ENCODE measurements at regions not wholly inside any gene's neighbourhood (a gene's known extent, or its start where the extent isn't known, plus 50 kb on each side); places are given as distances from the start of the nearest gene placed in this dataset.

- Histone ChIP-seq H3K4me1 (ENCODE audit: control insufficient read depth in 1 of 2, low read depth in 2 of 2) (no peaks in the 10 kb centered on the region), H3K36me3 (no peaks in the 10 kb centered on the region), H3K9me3 (no peaks in the 10 kb centered on the region), H3K4me3 (no peak overlapping the region), H3K27me3 (replicated peaks; ENCODE audit: insufficient read depth) (no peaks in the 10 kb centered on the region), H3K27ac (no peak overlapping the region)
- TF ChIP-seq, protein P1, sequence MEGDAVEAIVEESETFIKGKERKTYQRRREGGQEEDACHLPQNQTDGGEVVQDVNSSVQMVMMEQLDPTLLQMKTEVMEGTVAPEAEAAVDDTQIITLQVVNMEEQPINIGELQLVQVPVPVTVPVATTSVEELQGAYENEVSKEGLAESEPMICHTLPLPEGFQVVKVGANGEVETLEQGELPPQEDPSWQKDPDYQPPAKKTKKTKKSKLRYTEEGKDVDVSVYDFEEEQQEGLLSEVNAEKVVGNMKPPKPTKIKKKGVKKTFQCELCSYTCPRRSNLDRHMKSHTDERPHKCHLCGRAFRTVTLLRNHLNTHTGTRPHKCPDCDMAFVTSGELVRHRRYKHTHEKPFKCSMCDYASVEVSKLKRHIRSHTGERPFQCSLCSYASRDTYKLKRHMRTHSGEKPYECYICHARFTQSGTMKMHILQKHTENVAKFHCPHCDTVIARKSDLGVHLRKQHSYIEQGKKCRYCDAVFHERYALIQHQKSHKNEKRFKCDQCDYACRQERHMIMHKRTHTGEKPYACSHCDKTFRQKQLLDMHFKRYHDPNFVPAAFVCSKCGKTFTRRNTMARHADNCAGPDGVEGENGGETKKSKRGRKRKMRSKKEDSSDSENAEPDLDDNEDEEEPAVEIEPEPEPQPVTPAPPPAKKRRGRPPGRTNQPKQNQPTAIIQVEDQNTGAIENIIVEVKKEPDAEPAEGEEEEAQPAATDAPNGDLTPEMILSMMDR (IDR thresholded peaks at IDR 0.05): no peak
- ATAC-seq (ENCODE audit: insufficient number of reproducible peaks, low FRiP score, low read depth): no peak
- no peak for DNase-seq (ENCODE audit: low spot score)
Measured at GRCh38 chr5:56763711-56764466, 51.5 kb upstream of the MAP3K1 start.

- DNase-seq (ENCODE audit: low spot score) (no peak), ATAC-seq (ENCODE audit: insufficient number of reproducible peaks, low FRiP score, low read depth) (no peak)
- Histone ChIP-seq H3K9me3 (no peaks in the 10 kb centered on the region), H3K4me1 (ENCODE audit: control insufficient read depth in 1 of 2, low read depth in 2 of 2) (no peaks in the 10 kb centered on the region), H3K4me3 (no peak overlapping the region), H3K36me3 (no peaks in the 10 kb centered on the region), H3K27ac (no peak overlapping the region), H3K27me3 (replicated peaks; ENCODE audit: insufficient read depth) (no peaks in the 10 kb centered on the region)
- TF ChIP-seq, protein P1 (IDR thresholded peaks at IDR 0.05): no peak
Measured at GRCh38 chr5:56763182-56763581, 52.2 kb upstream of the MAP3K1 start.

DNA sequence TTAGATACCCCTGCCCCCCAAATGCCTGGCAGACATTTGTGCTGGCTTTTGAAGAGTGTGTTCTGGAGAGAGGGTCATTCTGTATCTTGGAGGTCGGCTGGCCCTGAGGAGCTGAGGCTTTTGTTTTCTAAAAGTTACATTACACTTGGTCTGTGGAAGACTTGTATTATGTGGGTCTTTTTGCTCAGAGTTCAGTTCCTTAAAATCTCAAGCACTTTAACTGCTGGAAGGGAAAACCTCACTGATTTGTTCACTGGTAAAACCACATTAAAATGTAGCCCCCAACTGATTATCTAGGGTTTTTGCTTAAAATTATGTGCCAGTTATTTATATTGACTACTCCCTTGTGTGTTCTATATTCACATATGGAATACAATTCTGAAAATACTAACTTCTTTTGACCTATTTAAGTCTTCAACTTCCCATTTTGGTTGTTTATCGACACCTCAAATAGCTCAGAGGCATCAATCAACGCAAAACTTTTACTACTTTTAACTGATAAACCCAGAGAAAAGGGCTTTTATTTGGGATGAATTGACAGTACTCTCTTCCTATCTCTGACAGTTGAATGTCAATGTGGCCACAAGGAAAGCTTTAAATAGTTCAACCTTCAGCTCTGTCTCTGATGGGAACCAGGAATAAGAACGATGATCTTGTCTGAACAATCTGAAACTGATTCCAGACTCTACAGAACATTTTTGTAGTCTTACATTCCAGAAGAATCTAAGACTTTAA, 54.0 kb upstream of the MAP3K1 start:
- Histone ChIP-seq H3K4me3 (no peak overlapping the region), H3K9me3 (no peaks in the 10 kb centered on the region), H3K36me3 (no peaks in the 10 kb centered on the region), H3K4me1 (ENCODE audit: control insufficient read depth in 1 of 2, low read depth in 2 of 2) (no peaks in the 10 kb centered on the region), H3K27ac (no peak overlapping the region), H3K27me3 (replicated peaks; ENCODE audit: insufficient read depth) (no peaks in the 10 kb centered on the region)
- TF ChIP-seq, protein P1 (IDR thresholded peaks at IDR 0.05): no peak
- DNase-seq (ENCODE audit: low spot score) (no peak), ATAC-seq (ENCODE audit: insufficient number of reproducible peaks, low FRiP score, low read depth) (no peak)

DNA sequence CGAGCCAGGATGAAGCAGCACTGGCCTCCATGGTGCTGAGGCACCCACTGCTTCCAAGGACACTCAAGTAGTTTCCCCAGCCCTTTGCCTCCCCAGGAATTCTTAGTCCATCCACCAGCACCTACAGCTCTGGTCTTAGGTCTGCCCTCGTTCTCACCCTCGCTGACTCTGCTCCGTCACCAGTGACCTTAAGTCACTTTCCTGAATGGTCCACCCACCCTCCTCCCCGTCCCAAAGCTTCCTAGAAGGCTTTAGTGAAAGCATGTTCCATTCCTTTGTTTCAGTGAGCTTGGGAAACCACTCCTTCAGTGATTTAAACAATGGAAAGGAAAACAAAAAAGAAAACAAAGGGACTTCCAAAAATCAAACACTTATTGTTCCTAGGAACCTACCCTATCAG, 54.6 kb upstream of the MAP3K1 start:
- DNase-seq (ENCODE audit: low spot score): no peak
- TF ChIP-seq, protein P1 (IDR thresholded peaks at IDR 0.05): no peak
- Histone ChIP-seq H3K27ac (no peak overlapping the region), H3K36me3 (no peaks in the 10 kb centered on the region), H3K9me3 (no peaks in the 10 kb centered on the region), H3K27me3 (replicated peaks; ENCODE audit: insufficient read depth) (no peaks in the 10 kb centered on the region), H3K4me3 (no peak overlapping the region), H3K4me1 (ENCODE audit: control insufficient read depth in 1 of 2, low read depth in 2 of 2) (no peaks in the 10 kb centered on the region)
- ATAC-seq (ENCODE audit: insufficient number of reproducible peaks, low FRiP score, low read depth): no peak

DNA sequence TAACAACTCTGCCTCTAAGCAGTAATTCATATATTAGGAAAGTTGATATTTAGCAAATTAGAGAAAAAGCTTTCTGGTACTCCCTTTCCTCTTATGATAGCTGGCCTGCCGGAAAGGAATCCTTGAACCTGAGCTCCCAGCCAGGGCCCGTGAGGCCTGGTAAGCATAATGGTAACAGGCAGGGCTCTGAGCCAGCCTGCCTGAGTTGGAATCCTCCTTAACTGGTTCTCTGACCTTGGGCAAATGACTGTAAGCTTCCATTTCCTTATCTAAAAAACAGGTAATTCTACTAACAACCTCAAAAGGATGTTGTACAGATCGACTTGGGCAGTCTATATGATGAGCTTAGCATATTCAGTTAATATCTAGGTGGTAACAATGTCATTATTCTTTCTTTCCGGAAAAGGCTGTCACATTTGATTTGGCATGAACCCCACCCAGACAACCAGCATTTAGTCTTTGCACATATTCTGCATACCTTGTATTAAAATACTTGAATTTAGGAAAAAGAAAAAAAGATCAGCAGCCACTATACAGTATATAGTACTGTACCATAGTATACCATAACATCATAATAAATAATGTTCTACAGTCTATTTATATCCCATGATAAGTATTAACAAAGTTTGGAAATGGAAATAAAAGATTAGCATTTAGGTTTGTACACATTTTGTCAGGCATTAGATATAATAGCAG, 55.7 kb upstream of the MAP3K1 start:
- no peak overlapping the region for H3K4me3 ChIP-seq
- no peak for ATAC-seq (ENCODE audit: insufficient number of reproducible peaks, low FRiP score, low read depth)
- H3K4me1 ChIP-seq (ENCODE audit: control insufficient read depth in 1 of 2, low read depth in 2 of 2): no peaks in the 10 kb centered on the region
- no peaks in the 10 kb centered on the region for H3K9me3 ChIP-seq
- H3K27me3 ChIP-seq (replicated peaks; ENCODE audit: insufficient read depth): no peaks in the 10 kb centered on the region
- DNase-seq (ENCODE audit: low spot score): no peak
- TF ChIP-seq, protein P1 (IDR thresholded peaks at IDR 0.05): no peak
- no peak overlapping the region for H3K27ac ChIP-seq
- no peaks in the 10 kb centered on the region for H3K36me3 ChIP-seq

Measured in thoracic aorta (tissue), 2 donors.